ENCODE measurements at regions not wholly inside any gene's neighbourhood (a gene's known extent, or its start where the extent isn't known, plus 50 kb on each side); places are given as distances from the start of the nearest gene placed in this dataset.

DNA sequence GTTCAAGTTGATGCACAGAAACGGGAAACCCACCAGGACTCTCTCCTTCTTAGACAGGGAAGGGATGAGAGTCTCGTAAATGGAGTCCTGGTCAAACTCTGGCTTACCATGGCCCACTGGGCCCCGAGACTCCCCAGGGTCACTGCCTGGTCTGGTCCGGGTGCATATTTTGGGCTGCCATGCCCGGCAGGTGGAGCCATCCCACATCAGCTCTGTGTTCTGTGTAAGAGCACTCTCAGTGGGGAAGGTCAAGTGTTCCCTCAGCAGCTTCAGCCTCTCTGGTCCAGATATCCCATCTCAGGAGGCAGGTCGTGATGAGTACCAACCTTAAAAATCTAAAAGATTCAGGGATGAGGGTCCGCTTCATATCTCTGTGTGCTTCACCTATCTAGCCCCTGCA is 138.8 kb downstream of the EDN3 start:
- intact Hi-C loops (cut with DNase I), result no loop called here
- Histone ChIP-seq H3K27ac (no peak overlapping the region), H3K9me3 (no peaks in the 10 kb centered on the region), H3K36me3 (no peaks in the 10 kb centered on the region), H3K4me3 (no peak overlapping the region), H3K4me1 (no peaks in the 10 kb centered on the region), H3K27me3 (ENCODE audit: low read depth) (peaks cover 15% of the 10 kb centered on the region)
- TF ChIP-seq, protein P1, sequence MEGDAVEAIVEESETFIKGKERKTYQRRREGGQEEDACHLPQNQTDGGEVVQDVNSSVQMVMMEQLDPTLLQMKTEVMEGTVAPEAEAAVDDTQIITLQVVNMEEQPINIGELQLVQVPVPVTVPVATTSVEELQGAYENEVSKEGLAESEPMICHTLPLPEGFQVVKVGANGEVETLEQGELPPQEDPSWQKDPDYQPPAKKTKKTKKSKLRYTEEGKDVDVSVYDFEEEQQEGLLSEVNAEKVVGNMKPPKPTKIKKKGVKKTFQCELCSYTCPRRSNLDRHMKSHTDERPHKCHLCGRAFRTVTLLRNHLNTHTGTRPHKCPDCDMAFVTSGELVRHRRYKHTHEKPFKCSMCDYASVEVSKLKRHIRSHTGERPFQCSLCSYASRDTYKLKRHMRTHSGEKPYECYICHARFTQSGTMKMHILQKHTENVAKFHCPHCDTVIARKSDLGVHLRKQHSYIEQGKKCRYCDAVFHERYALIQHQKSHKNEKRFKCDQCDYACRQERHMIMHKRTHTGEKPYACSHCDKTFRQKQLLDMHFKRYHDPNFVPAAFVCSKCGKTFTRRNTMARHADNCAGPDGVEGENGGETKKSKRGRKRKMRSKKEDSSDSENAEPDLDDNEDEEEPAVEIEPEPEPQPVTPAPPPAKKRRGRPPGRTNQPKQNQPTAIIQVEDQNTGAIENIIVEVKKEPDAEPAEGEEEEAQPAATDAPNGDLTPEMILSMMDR (IDR thresholded peaks at IDR 0.05), result no peak
- no peak for DNase-seq
- ATAC-seq, result no peak

DNA sequence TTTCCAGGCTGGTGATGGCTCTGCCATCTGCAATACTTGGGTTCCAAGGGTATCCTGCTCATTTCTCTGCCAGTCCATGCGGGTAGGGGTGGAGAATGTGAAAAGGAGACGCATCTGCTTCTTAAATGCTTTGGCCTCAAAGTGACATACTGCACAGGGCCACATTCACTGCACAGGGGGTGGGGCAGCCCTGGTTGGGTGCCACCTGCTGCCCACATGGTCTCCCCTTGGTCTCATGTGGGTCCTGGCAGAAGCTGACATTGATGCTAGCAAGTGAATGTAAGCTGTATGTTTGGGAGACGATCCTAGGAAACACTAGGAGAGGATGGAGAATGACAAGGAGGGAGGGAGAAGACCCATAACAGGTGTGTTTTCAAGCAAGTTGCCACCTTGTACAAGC is 140.9 kb downstream of the EDN3 start:
- ATAC-seq (no peak), DNase-seq (no peak)
- intact Hi-C loops (cut with DNase I), result no loop called here
- H3K4me3 ChIP-seq, result no peak overlapping the region
- no peaks in the 10 kb centered on the region for H3K36me3 ChIP-seq
- no peaks in the 10 kb centered on the region for H3K9me3 ChIP-seq
- TF ChIP-seq, protein P1 (IDR thresholded peaks at IDR 0.05), result no peak
- no peak overlapping the region for H3K27ac ChIP-seq
- peaks cover 31% of the 10 kb centered on the region for H3K27me3 ChIP-seq (ENCODE audit: low read depth)
- no peaks in the 10 kb centered on the region for H3K4me1 ChIP-seq

DNA sequence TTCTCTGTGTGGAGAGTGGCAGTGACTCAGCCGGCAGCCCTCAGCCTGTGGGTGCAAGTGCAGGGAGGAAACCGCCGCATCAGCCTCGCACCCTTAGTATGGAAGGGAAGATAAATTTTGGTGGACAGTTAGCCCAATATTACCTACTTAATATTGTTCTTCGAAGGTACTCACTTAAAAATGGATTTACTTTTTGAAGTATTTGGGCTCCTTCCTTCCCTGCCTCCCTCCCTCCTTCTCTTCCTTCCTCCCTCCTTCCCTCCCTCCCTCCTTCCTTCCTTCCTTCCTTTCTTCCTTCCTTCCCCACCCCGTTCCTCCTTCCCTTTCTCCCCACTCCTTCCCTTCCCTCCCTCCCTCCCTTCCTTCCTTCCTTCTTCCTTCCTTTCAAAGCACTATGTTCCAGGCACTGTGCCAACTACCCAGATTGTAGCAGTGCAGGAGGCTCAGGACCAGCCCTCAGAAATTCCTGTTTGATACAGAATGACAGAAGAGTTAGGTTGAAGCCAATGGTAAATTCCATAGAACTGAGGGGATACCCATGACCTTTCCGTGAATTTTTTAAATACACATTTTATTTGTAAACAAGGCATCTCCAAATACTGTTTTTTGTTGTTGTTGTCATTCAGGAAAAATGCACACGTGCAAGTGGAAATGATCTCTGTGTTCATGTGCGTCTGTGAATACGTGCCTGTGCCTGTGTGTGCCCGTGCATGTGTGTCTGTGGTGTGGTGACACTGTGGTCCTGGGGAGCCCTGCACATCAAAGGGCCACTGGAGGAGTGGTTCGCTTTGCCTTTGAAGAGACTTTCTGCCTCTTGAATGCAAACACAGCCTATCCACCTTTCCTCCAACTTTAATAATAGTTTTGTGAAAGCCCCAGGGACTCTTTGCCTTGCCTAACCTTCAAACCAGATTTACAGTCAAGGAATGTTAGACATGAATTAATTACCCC is 141.7 kb downstream of the EDN3 start:
- ATAC-seq (no peak), DNase-seq (no peak)
- Histone ChIP-seq H3K9me3 (no peaks in the 10 kb centered on the region), H3K27me3 (ENCODE audit: low read depth) (peaks cover 31% of the 10 kb centered on the region), H3K4me1 (no peaks in the 10 kb centered on the region), H3K4me3 (no peak overlapping the region), H3K36me3 (no peaks in the 10 kb centered on the region), H3K27ac (no peak overlapping the region)
- intact Hi-C loops (cut with DNase I), result no loop called here
- TF ChIP-seq, protein P1 (IDR thresholded peaks at IDR 0.05), result no peak

DNA sequence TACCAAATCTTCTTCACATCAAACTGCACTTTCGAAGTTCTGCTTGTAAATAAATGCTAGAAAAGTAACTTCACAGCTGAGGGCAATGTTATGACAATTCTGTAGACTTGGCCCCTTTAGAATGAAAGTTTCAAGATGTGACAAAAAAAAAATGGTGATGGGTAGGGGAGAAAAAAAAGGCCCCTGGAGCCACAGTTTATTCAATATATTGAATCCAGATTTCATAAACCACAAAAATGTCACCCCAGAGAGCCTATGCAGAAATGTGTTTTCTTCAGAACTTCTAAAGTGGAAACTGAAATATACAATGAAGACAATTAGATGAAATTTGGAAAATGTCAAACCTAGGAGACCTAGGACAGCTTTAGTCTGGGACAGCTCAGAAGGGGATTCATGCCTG is 143.1 kb downstream of the EDN3 start:
- H3K36me3 ChIP-seq, result no peaks in the 10 kb centered on the region
- DNase-seq, result no peak
- intact Hi-C loops (cut with DNase I), result no loop called here
- no peak overlapping the region for H3K4me3 ChIP-seq
- no peak for ATAC-seq
- H3K4me1 ChIP-seq, result no peaks in the 10 kb centered on the region
- H3K27ac ChIP-seq, result no peak overlapping the region
- TF ChIP-seq, protein P1 (IDR thresholded peaks at IDR 0.05), result no peak
- H3K27me3 ChIP-seq (ENCODE audit: low read depth), result peaks cover 45% of the 10 kb centered on the region
- no peaks in the 10 kb centered on the region for H3K9me3 ChIP-seq

DNA sequence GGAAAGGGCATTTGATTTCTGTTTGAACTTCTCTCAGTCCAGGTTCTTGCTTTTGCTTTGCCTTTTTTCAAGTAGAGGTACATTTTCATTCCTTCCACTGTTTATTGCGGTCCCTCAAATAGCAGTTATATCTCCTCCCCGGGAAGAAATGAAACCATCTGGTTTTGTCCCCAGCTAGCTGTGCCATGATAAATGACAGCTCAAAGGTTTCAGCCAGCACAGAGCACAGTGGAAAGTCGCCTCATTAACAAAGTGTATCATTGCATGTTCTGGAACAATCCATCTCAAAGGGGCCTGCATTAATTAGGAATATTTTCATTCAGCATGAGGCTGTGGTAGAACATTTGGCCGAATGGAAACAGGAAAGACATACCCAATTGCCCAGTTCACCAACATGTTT is 146.0 kb downstream of the EDN3 start:
- intact Hi-C loops (cut with DNase I), result no loop called here
- no peak for DNase-seq
- Histone ChIP-seq H3K9me3 (no peaks in the 10 kb centered on the region), H3K4me3 (no peak overlapping the region), H3K27ac (no peak overlapping the region), H3K27me3 (ENCODE audit: low read depth) (peaks cover 53% of the 10 kb centered on the region), H3K36me3 (no peaks in the 10 kb centered on the region), H3K4me1 (no peaks in the 10 kb centered on the region)
- ATAC-seq, result no peak
- TF ChIP-seq, protein P1 (IDR thresholded peaks at IDR 0.05), result no peak

Measured in lower lobe of right lung (tissue), 2 donors.